ENCODE measurements at regions not wholly inside any gene's neighbourhood (a gene's known extent, or its start where the extent isn't known, plus 50 kb on each side); places are given as distances from the start of the nearest gene placed in this dataset.

GRCh38 chr15:87689716-87690115, 566.8 kb downstream of the NTRK3 start:
- H3K9me3 ChIP-seq (ENCODE audit: low read depth): no peaks in the 10 kb centered on the region
- H3K4me1 ChIP-seq (ENCODE audit: low read depth): no peaks in the 10 kb centered on the region
- no peaks in the 10 kb centered on the region for H3K27me3 ChIP-seq
- H3K27ac ChIP-seq: no peak overlapping the region
- H3K4me3 ChIP-seq: no peak overlapping the region
- TF ChIP-seq CTCF (IDR thresholded peaks at IDR 0.05; ENCODE audit: low read depth, low read length): no peak
- no peak for DNase-seq (ENCODE audit: low read depth in 1 of 2, low spot score in 1 of 2)
- H3K36me3 ChIP-seq: no peaks in the 10 kb centered on the region

- TF ChIP-seq CTCF (IDR thresholded peaks at IDR 0.05; ENCODE audit: low read depth, low read length): no peak
- Histone ChIP-seq H3K4me3 (no peak overlapping the region), H3K36me3 (no peaks in the 10 kb centered on the region), H3K4me1 (ENCODE audit: low read depth) (no peaks in the 10 kb centered on the region), H3K27me3 (no peaks in the 10 kb centered on the region), H3K9me3 (ENCODE audit: low read depth) (no peaks in the 10 kb centered on the region), H3K27ac (no peak overlapping the region)
- no peak for DNase-seq (ENCODE audit: low read depth in 1 of 2, low spot score in 1 of 2)
Observed at GRCh38 chr15:87687523-87687870, 569.0 kb downstream of the NTRK3 start.

- Histone ChIP-seq H3K27me3 (no peaks in the 10 kb centered on the region), H3K27ac (no peak overlapping the region), H3K4me3 (no peak overlapping the region), H3K9me3 (ENCODE audit: low read depth) (no peaks in the 10 kb centered on the region), H3K36me3 (no peaks in the 10 kb centered on the region), H3K4me1 (ENCODE audit: low read depth) (no peaks in the 10 kb centered on the region)
- TF ChIP-seq CTCF (IDR thresholded peaks at IDR 0.05; ENCODE audit: low read depth, low read length): no peak
- DNase-seq (ENCODE audit: low read depth in 1 of 2, low spot score in 1 of 2): no peak
Observed at GRCh38 chr15:87686841-87687522, 569.6 kb downstream of the NTRK3 start.

GRCh38 chr15:87686339-87686738, 570.2 kb downstream of the NTRK3 start:
- Histone ChIP-seq H3K27ac (no peak overlapping the region), H3K36me3 (no peaks in the 10 kb centered on the region), H3K27me3 (no peaks in the 10 kb centered on the region), H3K4me1 (ENCODE audit: low read depth) (no peaks in the 10 kb centered on the region), H3K4me3 (no peak overlapping the region), H3K9me3 (ENCODE audit: low read depth) (no peaks in the 10 kb centered on the region)
- TF ChIP-seq CTCF (IDR thresholded peaks at IDR 0.05; ENCODE audit: low read depth, low read length): no peak
- no peak for DNase-seq (ENCODE audit: low read depth in 1 of 2, low spot score in 1 of 2)

- Histone ChIP-seq H3K4me3 (no peak overlapping the region), H3K9me3 (ENCODE audit: low read depth) (no peaks in the 10 kb centered on the region), H3K36me3 (no peaks in the 10 kb centered on the region), H3K4me1 (ENCODE audit: low read depth) (no peaks in the 10 kb centered on the region), H3K27me3 (no peaks in the 10 kb centered on the region), H3K27ac (no peak overlapping the region)
- DNase-seq (ENCODE audit: low read depth in 1 of 2, low spot score in 1 of 2): no peak
- TF ChIP-seq CTCF (IDR thresholded peaks at IDR 0.05; ENCODE audit: low read depth, low read length): no peak
Observed at GRCh38 chr15:87682527-87682926, 574.0 kb downstream of the NTRK3 start.

All from cardiac muscle cell (in vitro differentiated cells and primary cell).